Neuron (in vitro differentiated cells): ENCODE measurements at regions not wholly inside any gene's neighbourhood (a gene's known extent, or its start where the extent isn't known, plus 50 kb on each side); places are given as distances from the start of the nearest gene placed in this dataset.

Experiments
- H2AFZ ChIP-seq: one replicate; pipeline ENCODE4 v1.6.1; 2013; ENCODE audit warnings: low read depth, mild to moderate bottlenecking, inconsistent platforms, low read length, moderate library complexity
- H3K27me3 ChIP-seq: one replicate; pipeline ENCODE4 v1.6.1; 2013; ENCODE audit warnings: low read length; ENCODE audit not compliant: insufficient read depth
- H3K36me3 ChIP-seq: one replicate; pipeline ENCODE4 v1.6.1; 2013; ENCODE audit warnings: low read length; ENCODE audit not compliant: insufficient read depth
- H3K4me1 ChIP-seq: one replicate; pipeline ENCODE4 v1.6.1; 2013; ENCODE audit warnings: low read length; ENCODE audit not compliant: insufficient read depth
- H3K4me3 ChIP-seq: 2 replicates; pipeline ENCODE4 v1.5.1; 2013; ENCODE audit warnings: mild to moderate bottlenecking, low read length, moderate library complexity
- H3K9me3 ChIP-seq: one replicate; pipeline ENCODE4 v1.6.1; 2013; ENCODE audit warnings: low read length

- no peaks in the 10 kb centered on the region for H3K9me3 ChIP-seq
- no peak overlapping the region for H3K4me3 ChIP-seq
- H3K36me3 ChIP-seq: no peaks in the 10 kb centered on the region
- no peaks in the 10 kb centered on the region for H3K27me3 ChIP-seq
- H2AFZ ChIP-seq: no peak overlapping the region
- H3K4me1 ChIP-seq: peaks cover 3% of the 10 kb centered on the region
Observed at GRCh38 chr7:130996205-130996832, 262.3 kb upstream of the KLF14 start.

GRCh38 chr7:130996833-130997231 is 262.8 kb upstream of the KLF14 start:
- Histone ChIP-seq H3K4me1 (peaks cover 3% of the 10 kb centered on the region), H2AFZ (no peak overlapping the region), H3K36me3 (no peaks in the 10 kb centered on the region), H3K9me3 (no peaks in the 10 kb centered on the region), H3K27me3 (no peaks in the 10 kb centered on the region), H3K4me3 (no peak overlapping the region)

GRCh38 chr7:130998993-130999602 is 265.1 kb upstream of the KLF14 start:
- Histone ChIP-seq H3K36me3 (no peaks in the 10 kb centered on the region), H3K4me3 (no peak overlapping the region), H3K9me3 (no peaks in the 10 kb centered on the region), H3K4me1 (peaks cover 3% of the 10 kb centered on the region), H2AFZ (no peak overlapping the region), H3K27me3 (no peaks in the 10 kb centered on the region)

GRCh38 chr7:130999926-131000325 is 265.9 kb upstream of the KLF14 start:
- no peak overlapping the region for H3K4me3 ChIP-seq
- H3K9me3 ChIP-seq: no peaks in the 10 kb centered on the region
- H3K27me3 ChIP-seq: no peaks in the 10 kb centered on the region
- no peaks in the 10 kb centered on the region for H3K36me3 ChIP-seq
- no peak overlapping the region for H2AFZ ChIP-seq
- peaks cover 3% of the 10 kb centered on the region for H3K4me1 ChIP-seq

GRCh38 chr7:131000389-131000788 is 266.4 kb upstream of the KLF14 start:
- no peaks in the 10 kb centered on the region for H3K9me3 ChIP-seq
- H3K36me3 ChIP-seq: no peaks in the 10 kb centered on the region
- peaks cover 3% of the 10 kb centered on the region for H3K4me1 ChIP-seq
- H2AFZ ChIP-seq: no peak overlapping the region
- H3K27me3 ChIP-seq: no peaks in the 10 kb centered on the region
- no peak overlapping the region for H3K4me3 ChIP-seq

GRCh38 chr7:131000873-131001272 is 266.9 kb upstream of the KLF14 start:
- no peaks in the 10 kb centered on the region for H3K9me3 ChIP-seq
- H3K36me3 ChIP-seq: no peaks in the 10 kb centered on the region
- no peaks in the 10 kb centered on the region for H3K27me3 ChIP-seq
- no peaks in the 10 kb centered on the region for H3K4me1 ChIP-seq
- H3K4me3 ChIP-seq: no peak overlapping the region
- no peak overlapping the region for H2AFZ ChIP-seq

- H3K4me3 ChIP-seq: no peak overlapping the region
- no peaks in the 10 kb centered on the region for H3K9me3 ChIP-seq
- peaks cover 3% of the 10 kb centered on the region for H3K4me1 ChIP-seq
- H2AFZ ChIP-seq: no peak overlapping the region
- no peaks in the 10 kb centered on the region for H3K27me3 ChIP-seq
- no peaks in the 10 kb centered on the region for H3K36me3 ChIP-seq
Observed at GRCh38 chr7:131002600-131002999, 268.6 kb upstream of the KLF14 start.

- Histone ChIP-seq H3K4me3 (no peak overlapping the region), H3K9me3 (no peaks in the 10 kb centered on the region), H3K27me3 (no peaks in the 10 kb centered on the region), H3K4me1 (peaks cover 6% of the 10 kb centered on the region), H2AFZ (no peak overlapping the region), H3K36me3 (no peaks in the 10 kb centered on the region)
Observed at GRCh38 chr7:131003634-131004033, 269.6 kb upstream of the KLF14 start.

- no peaks in the 10 kb centered on the region for H3K27me3 ChIP-seq
- H3K4me3 ChIP-seq: no peak overlapping the region
- H3K36me3 ChIP-seq: no peaks in the 10 kb centered on the region
- H3K4me1 ChIP-seq: peaks cover 9% of the 10 kb centered on the region
- no peak overlapping the region for H2AFZ ChIP-seq
- H3K9me3 ChIP-seq: no peaks in the 10 kb centered on the region
Observed at GRCh38 chr7:131004371-131004770, 270.4 kb upstream of the KLF14 start.

- no peak overlapping the region for H3K4me3 ChIP-seq
- no peak overlapping the region for H2AFZ ChIP-seq
- peaks cover 9% of the 10 kb centered on the region for H3K4me1 ChIP-seq
- H3K27me3 ChIP-seq: no peaks in the 10 kb centered on the region
- no peaks in the 10 kb centered on the region for H3K36me3 ChIP-seq
- no peaks in the 10 kb centered on the region for H3K9me3 ChIP-seq
Observed at GRCh38 chr7:131007439-131008330, 273.7 kb upstream of the KLF14 start.

- H3K4me1 ChIP-seq: peaks cover 9% of the 10 kb centered on the region
Observed at GRCh38 chr7:131008840-131009711, 275.1 kb upstream of the KLF14 start.

GRCh38 chr7:131010029-131010716 is 276.2 kb upstream of the KLF14 start:
- H3K4me1 ChIP-seq: peaks cover 9% of the 10 kb centered on the region
- H3K9me3 ChIP-seq: no peaks in the 10 kb centered on the region
- no peak overlapping the region for H3K4me3 ChIP-seq
- no peak overlapping the region for H2AFZ ChIP-seq
- H3K27me3 ChIP-seq: no peaks in the 10 kb centered on the region
- no peaks in the 10 kb centered on the region for H3K36me3 ChIP-seq

More at GRCh38 chr7:131008840-131009711, 275.1 kb upstream of the KLF14 start:
- H3K9me3 ChIP-seq: no peaks in the 10 kb centered on the region
- no peaks in the 10 kb centered on the region for H3K27me3 ChIP-seq
- no peak overlapping the region for H3K4me3 ChIP-seq
- H2AFZ ChIP-seq: no peak overlapping the region
- H3K36me3 ChIP-seq: no peaks in the 10 kb centered on the region
